ENCODE measurements at regions not wholly inside any gene's neighbourhood (a gene's known extent, or its start where the extent isn't known, plus 50 kb on each side); places are given as distances from the start of the nearest gene placed in this dataset.

DNA sequence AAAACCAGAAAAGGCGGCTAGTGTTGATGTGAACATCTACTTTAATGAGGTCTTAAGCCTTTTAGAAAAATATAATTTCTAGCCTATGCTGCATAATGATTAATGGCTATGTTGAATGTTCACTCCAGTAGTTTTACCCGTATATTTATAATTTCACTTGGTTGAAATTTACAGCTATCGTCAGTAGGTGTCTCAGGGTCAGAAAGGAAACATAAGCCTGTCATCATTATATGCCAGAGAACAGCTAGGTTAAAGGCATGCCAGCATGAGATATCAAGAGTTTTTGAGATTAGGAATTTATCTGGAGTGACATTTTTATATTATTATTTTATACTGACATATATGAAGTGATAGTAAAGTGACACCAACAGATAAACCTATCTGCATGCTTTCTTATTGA lies 904.1 kb downstream of the OTOL1 start:
- TF ChIP-seq, protein P1, sequence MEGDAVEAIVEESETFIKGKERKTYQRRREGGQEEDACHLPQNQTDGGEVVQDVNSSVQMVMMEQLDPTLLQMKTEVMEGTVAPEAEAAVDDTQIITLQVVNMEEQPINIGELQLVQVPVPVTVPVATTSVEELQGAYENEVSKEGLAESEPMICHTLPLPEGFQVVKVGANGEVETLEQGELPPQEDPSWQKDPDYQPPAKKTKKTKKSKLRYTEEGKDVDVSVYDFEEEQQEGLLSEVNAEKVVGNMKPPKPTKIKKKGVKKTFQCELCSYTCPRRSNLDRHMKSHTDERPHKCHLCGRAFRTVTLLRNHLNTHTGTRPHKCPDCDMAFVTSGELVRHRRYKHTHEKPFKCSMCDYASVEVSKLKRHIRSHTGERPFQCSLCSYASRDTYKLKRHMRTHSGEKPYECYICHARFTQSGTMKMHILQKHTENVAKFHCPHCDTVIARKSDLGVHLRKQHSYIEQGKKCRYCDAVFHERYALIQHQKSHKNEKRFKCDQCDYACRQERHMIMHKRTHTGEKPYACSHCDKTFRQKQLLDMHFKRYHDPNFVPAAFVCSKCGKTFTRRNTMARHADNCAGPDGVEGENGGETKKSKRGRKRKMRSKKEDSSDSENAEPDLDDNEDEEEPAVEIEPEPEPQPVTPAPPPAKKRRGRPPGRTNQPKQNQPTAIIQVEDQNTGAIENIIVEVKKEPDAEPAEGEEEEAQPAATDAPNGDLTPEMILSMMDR (IDR thresholded peaks at IDR 0.05): no peak
- TF ChIP-seq POLR2A (IDR thresholded peaks at IDR 0.05): no peak
